Brain microvascular endothelial cell (primary cell): ENCODE measurements at regions not wholly inside any gene's neighbourhood (a gene's known extent, or its start where the extent isn't known, plus 50 kb on each side); places are given as distances from the start of the nearest gene placed in this dataset.

Experiments
- DNase-seq: peaks from one replicate; pipeline ENCODE4 v3.0.0-alpha.2; 2020
- H3K27ac ChIP-seq: fragments of 250-450 bp; sonication (Bioruptor Pico); 2 replicates; pipeline ENCODE4 v1.5.1; 2020; ENCODE audit warnings: mild to moderate bottlenecking, moderate library complexity
- H3K27me3 ChIP-seq: fragments of 250-450 bp; sonication (Bioruptor Pico); replicated peaks from 2 replicates; pipeline ENCODE4 v1.5.1; 2020; ENCODE audit warnings: mild to moderate bottlenecking
- H3K36me3 ChIP-seq: fragments of 250-450 bp; sonication (Bioruptor Pico); replicated peaks from 2 replicates; pipeline ENCODE4 v1.5.1; 2020; ENCODE audit warnings: mild to moderate bottlenecking
- H3K4me3 ChIP-seq: 2 replicates; pipeline ENCODE4 v1.5.1; 2011; ENCODE audit warnings: low read depth, mild to moderate bottlenecking, control low read depth, low read length, moderate library complexity
- CTCF ChIP-seq: IDR thresholded peaks from 2 replicates; pipeline ENCODE4 v1.5.1; 2011; ENCODE audit warnings: low read depth, mild to moderate bottlenecking, moderate library complexity, low read length, control low read depth, inconsistent platforms; ENCODE audit errors: missing control alignments
- in situ Hi-C: cut with HindIII; loops from 2 replicates; pipeline ENCODE4 v1.10.0; 2017; ENCODE audit warnings: low sequenced_read_pairs, low pct_ligation_motif_present

GRCh38 chr10:4347397-4347796 is 478.6 kb upstream of the AKR1E2 start:
- Histone ChIP-seq H3K27ac (no peak overlapping the region), H3K4me3 (no peak overlapping the region), H3K36me3 (no peaks in the 10 kb centered on the region), H3K27me3 (no peaks in the 10 kb centered on the region)
- TF ChIP-seq CTCF, result no peak
- no peak for DNase-seq
- in situ Hi-C loops, result no loop called here

GRCh38 chr10:4345877-4346646 is 479.9 kb upstream of the AKR1E2 start:
- no peak overlapping the region for H3K27ac ChIP-seq
- no peak for TF ChIP-seq CTCF
- H3K27me3 ChIP-seq, result no peaks in the 10 kb centered on the region
- no peak overlapping the region for H3K4me3 ChIP-seq
- no peaks in the 10 kb centered on the region for H3K36me3 ChIP-seq
- DNase-seq, result no peak
- in situ Hi-C loops, result no loop called here

- H3K27ac ChIP-seq, result peak overlapping the region; percentile 93
- no peaks in the 10 kb centered on the region for H3K36me3 ChIP-seq
- TF ChIP-seq CTCF, result peak; percentile 45
- in situ Hi-C loops, result no loop called here
- peak; percentile 100 for DNase-seq
- no peaks in the 10 kb centered on the region for H3K27me3 ChIP-seq
- no peak overlapping the region for H3K4me3 ChIP-seq
Observed at GRCh38 chr10:4344492-4344994, 481.5 kb upstream of the AKR1E2 start.

GRCh38 chr10:4343873-4344272 is 482.1 kb upstream of the AKR1E2 start:
- H3K36me3 ChIP-seq, result no peaks in the 10 kb centered on the region
- TF ChIP-seq CTCF, result no peak
- no peak for DNase-seq
- H3K27ac ChIP-seq, result peak overlapping the region; percentile 93
- in situ Hi-C loops, result no loop called here
- no peak overlapping the region for H3K4me3 ChIP-seq
- H3K27me3 ChIP-seq, result no peaks in the 10 kb centered on the region

- Histone ChIP-seq H3K27ac (no peak overlapping the region), H3K4me3 (no peak overlapping the region), H3K36me3 (no peaks in the 10 kb centered on the region), H3K27me3 (no peaks in the 10 kb centered on the region)
- DNase-seq, result no peak
- in situ Hi-C loops, result no loop called here
- TF ChIP-seq CTCF, result no peak
Observed at GRCh38 chr10:4343091-4343490, 482.9 kb upstream of the AKR1E2 start.

- TF ChIP-seq CTCF, result no peak
- no peaks in the 10 kb centered on the region for H3K27me3 ChIP-seq
- no peak overlapping the region for H3K4me3 ChIP-seq
- no peak overlapping the region for H3K27ac ChIP-seq
- DNase-seq, result no peak
- in situ Hi-C loops, result no loop called here
- no peaks in the 10 kb centered on the region for H3K36me3 ChIP-seq
Observed at GRCh38 chr10:4338768-4339167, 487.2 kb upstream of the AKR1E2 start.
